ENCODE measurements at regions not wholly inside any gene's neighbourhood (a gene's known extent, or its start where the extent isn't known, plus 50 kb on each side); places are given as distances from the start of the nearest gene placed in this dataset.

- no peak for TF ChIP-seq CTCF (IDR thresholded peaks at IDR 0.05)
- no peak for TF ChIP-seq POLR2A (IDR thresholded peaks at IDR 0.05)
Observed at GRCh38 chr7:68984306-68984705, 614.0 kb upstream of the AUTS2 start.
